ENCODE measurements at regions not wholly inside any gene's neighbourhood (a gene's known extent, or its start where the extent isn't known, plus 50 kb on each side); places are given as distances from the start of the nearest gene placed in this dataset.

DNA sequence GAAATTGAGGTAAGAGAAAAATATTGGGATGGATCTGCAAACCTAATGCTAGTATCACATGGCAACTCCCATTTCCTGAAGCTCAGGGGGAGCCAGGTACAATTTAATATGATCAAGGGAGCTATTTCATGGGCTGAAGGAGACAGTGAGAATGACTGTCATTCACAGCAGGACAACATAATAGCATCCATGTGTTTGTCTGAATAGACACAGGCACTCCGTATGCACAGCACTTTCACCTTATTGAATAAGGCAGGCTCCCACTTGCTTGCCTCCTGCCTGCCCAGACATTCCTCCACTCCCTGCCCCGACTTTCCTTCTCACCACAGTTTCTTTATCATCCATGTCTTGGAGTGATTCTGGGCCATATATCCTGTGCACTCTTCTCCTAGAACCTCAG lies 156.6 kb upstream of the SLC24A5 start:
- DNase-seq, result no peak
- Histone ChIP-seq H3K9ac (ENCODE audit: insufficient read depth in 1 of 2, low read length in 2 of 2) (no peak overlapping the region), H3K4me3 (no peak overlapping the region), H3K27ac (ENCODE audit: low read depth in 1 of 2, low read length in 1 of 2) (no peak overlapping the region), H3K27me3 (ENCODE audit: control insufficient read depth in 3 of 3, insufficient read depth in 3 of 3, low read length in 2 of 3) (no peaks in the 10 kb centered on the region), H3K9me3 (ENCODE audit: control insufficient read depth in 4 of 4, insufficient read depth in 3 of 4, low read length in 3 of 4) (no peaks in the 10 kb centered on the region), H3K4me1 (ENCODE audit: control insufficient read depth in 5 of 5, insufficient read depth in 5 of 5, low read length in 5 of 5) (no peaks in the 10 kb centered on the region), H3K36me3 (ENCODE audit: control insufficient read depth in 4 of 4, insufficient read depth in 4 of 4, low read length in 4 of 4) (no peaks in the 10 kb centered on the region)
- 84 to 93% methylated on average over 2 of the region's 2 CpGs for WGBS, 2 donors
- no peak for ATAC-seq (ENCODE audit: insufficient read depth, low FRiP score)
- no peak for TF ChIP-seq CTCF (IDR thresholded peaks at IDR 0.05; ENCODE audit: control extremely low read depth, extremely low read depth)

DNA sequence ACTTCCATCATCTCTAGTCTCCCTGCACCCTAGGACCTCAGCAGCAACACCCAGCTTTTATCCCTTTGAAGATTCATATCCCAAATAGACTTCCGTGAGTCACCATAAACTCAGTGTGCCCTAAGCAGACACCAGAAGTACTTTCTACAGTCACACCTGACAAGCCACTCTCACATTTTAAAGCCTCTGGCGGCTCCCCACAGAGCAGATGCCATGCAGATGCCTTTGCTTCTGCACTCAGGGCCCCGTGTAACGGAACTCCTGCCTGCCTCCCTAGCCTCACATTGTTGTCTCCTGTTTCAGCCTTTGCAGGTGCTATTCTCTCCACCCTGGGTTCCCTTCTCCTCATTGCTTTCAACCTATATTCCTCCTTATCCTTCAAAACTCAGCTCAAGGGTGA lies 155.5 kb upstream of the SLC24A5 start:
- H3K9ac ChIP-seq (ENCODE audit: insufficient read depth in 1 of 2, low read length in 2 of 2), result no peak overlapping the region
- ATAC-seq (ENCODE audit: insufficient read depth, low FRiP score) (no peak), DNase-seq (no peak)
- H3K27me3 ChIP-seq (ENCODE audit: control insufficient read depth in 3 of 3, insufficient read depth in 3 of 3, low read length in 2 of 3), result no peaks in the 10 kb centered on the region
- no peak for TF ChIP-seq CTCF (IDR thresholded peaks at IDR 0.05; ENCODE audit: control extremely low read depth, extremely low read depth)
- no peaks in the 10 kb centered on the region for H3K4me1 ChIP-seq (ENCODE audit: control insufficient read depth in 5 of 5, insufficient read depth in 5 of 5, low read length in 5 of 5)
- H3K36me3 ChIP-seq (ENCODE audit: control insufficient read depth in 4 of 4, insufficient read depth in 4 of 4, low read length in 4 of 4), result no peaks in the 10 kb centered on the region
- H3K4me3 ChIP-seq, result no peak overlapping the region
- H3K9me3 ChIP-seq (ENCODE audit: control insufficient read depth in 4 of 4, insufficient read depth in 3 of 4, low read length in 3 of 4), result no peaks in the 10 kb centered on the region
- no peak overlapping the region for H3K27ac ChIP-seq (ENCODE audit: low read depth in 1 of 2, low read length in 1 of 2)
- WGBS, 2 donors, result 85 to 94% methylated on average over 4 of the region's 4 CpGs

- Histone ChIP-seq H3K27me3 (ENCODE audit: control insufficient read depth in 3 of 3, insufficient read depth in 3 of 3, low read length in 2 of 3) (no peaks in the 10 kb centered on the region), H3K9me3 (ENCODE audit: control insufficient read depth in 4 of 4, insufficient read depth in 3 of 4, low read length in 3 of 4) (no peaks in the 10 kb centered on the region), H3K9ac (ENCODE audit: insufficient read depth in 1 of 2, low read length in 2 of 2) (no peak overlapping the region), H3K36me3 (ENCODE audit: control insufficient read depth in 4 of 4, insufficient read depth in 4 of 4, low read length in 4 of 4) (no peaks in the 10 kb centered on the region), H3K4me1 (ENCODE audit: control insufficient read depth in 5 of 5, insufficient read depth in 5 of 5, low read length in 5 of 5) (no peaks in the 10 kb centered on the region), H3K27ac (ENCODE audit: low read depth in 1 of 2, low read length in 1 of 2) (no peak overlapping the region), H3K4me3 (no peak overlapping the region)
- DNase-seq (no peak), ATAC-seq (ENCODE audit: insufficient read depth, low FRiP score) (no peak)
- WGBS, 2 donors, result 99 to 100% methylated on average over 1 of the region's 1 CpG
- TF ChIP-seq CTCF (IDR thresholded peaks at IDR 0.05; ENCODE audit: control extremely low read depth, extremely low read depth), result no peak
These were observed 152.2 kb upstream of the SLC24A5 start for GRCh38 chr15:47968593-47968992.

DNA sequence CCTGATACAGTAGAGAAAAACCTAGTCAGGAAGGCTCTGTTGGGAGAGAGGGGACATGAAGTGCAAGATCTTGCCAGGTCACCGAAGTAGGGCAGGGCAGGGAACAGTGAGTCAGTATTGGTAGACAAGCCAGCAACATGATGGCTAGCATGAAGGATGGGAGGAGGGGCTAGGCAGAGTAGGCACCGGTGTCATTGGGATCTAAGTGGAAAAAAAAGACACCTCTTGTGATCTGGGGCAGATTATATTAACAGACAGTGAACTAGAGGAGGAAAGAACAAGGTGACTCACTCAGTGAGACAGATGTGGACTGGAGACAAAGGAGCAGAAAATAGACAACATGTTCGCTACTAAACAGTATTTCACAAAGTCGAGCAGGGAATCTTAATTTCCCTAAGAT lies 149.2 kb upstream of the SLC24A5 start:
- Histone ChIP-seq H3K4me3 (no peak overlapping the region), H3K36me3 (ENCODE audit: control insufficient read depth in 4 of 4, insufficient read depth in 4 of 4, low read length in 4 of 4) (no peaks in the 10 kb centered on the region), H3K9me3 (ENCODE audit: control insufficient read depth in 4 of 4, insufficient read depth in 3 of 4, low read length in 3 of 4) (no peaks in the 10 kb centered on the region), H3K9ac (ENCODE audit: insufficient read depth in 1 of 2, low read length in 2 of 2) (no peak overlapping the region), H3K4me1 (ENCODE audit: control insufficient read depth in 5 of 5, insufficient read depth in 5 of 5, low read length in 5 of 5) (no peaks in the 10 kb centered on the region), H3K27me3 (ENCODE audit: control insufficient read depth in 3 of 3, insufficient read depth in 3 of 3, low read length in 2 of 3) (no peaks in the 10 kb centered on the region), H3K27ac (ENCODE audit: low read depth in 1 of 2, low read length in 1 of 2) (no peak overlapping the region)
- WGBS, 2 donors, result 88 to 91% methylated on average over 4 of the region's 4 CpGs
- DNase-seq (no peak), ATAC-seq (ENCODE audit: insufficient read depth, low FRiP score) (no peak)
- TF ChIP-seq CTCF (IDR thresholded peaks at IDR 0.05; ENCODE audit: control extremely low read depth, extremely low read depth), result no peak

Data from lung (tissue), 11 donors.